HG03045 (cell line): ENCODE measurements at regions not wholly inside any gene's neighbourhood (a gene's known extent, or its start where the extent isn't known, plus 50 kb on each side); places are given as distances from the start of the nearest gene placed in this dataset.

Source experiments
- ATAC-seq: cut with Tn5 transposase; IDR thresholded peaks from one replicate; pipeline ENCODE4 v1.9.1; 2021; ENCODE audit warnings: mild to moderate bottlenecking, moderate library complexity; ENCODE audit not compliant: unreplicated experiment

- no peak for ATAC-seq
Observed at GRCh38 chr11:127568891-127569290, 568.3 kb upstream of the KIRREL3 start.

- ATAC-seq = no peak
Observed at GRCh38 chr11:127567237-127567932, 566.8 kb upstream of the KIRREL3 start.

GRCh38 chr11:127564810-127565209 lies 564.2 kb upstream of the KIRREL3 start:
- no peak for ATAC-seq

GRCh38 chr11:127559978-127560377 lies 559.4 kb upstream of the KIRREL3 start:
- no peak for ATAC-seq

- no peak for ATAC-seq
Observed at GRCh38 chr11:127552446-127552845, 551.9 kb upstream of the KIRREL3 start.

GRCh38 chr11:127531167-127531566 lies 530.6 kb upstream of the KIRREL3 start:
- ATAC-seq = no peak

GRCh38 chr11:127528297-127528696 lies 527.7 kb upstream of the KIRREL3 start:
- ATAC-seq = no peak

GRCh38 chr11:127524618-127525017 lies 524.0 kb upstream of the KIRREL3 start:
- no peak for ATAC-seq

GRCh38 chr11:127521413-127521812 lies 520.8 kb upstream of the KIRREL3 start:
- no peak for ATAC-seq

GRCh38 chr11:127507851-127508250 lies 507.3 kb upstream of the KIRREL3 start:
- no peak for ATAC-seq

- ATAC-seq = no peak
Observed at GRCh38 chr11:127506647-127507046, 506.1 kb upstream of the KIRREL3 start.

- no peak for ATAC-seq
Observed at GRCh38 chr11:127506126-127506525, 505.6 kb upstream of the KIRREL3 start.

- no peak for ATAC-seq
Observed at GRCh38 chr11:127496165-127496564, 495.6 kb upstream of the KIRREL3 start.

- no peak for ATAC-seq
Observed at GRCh38 chr11:127493330-127494022, 492.9 kb upstream of the KIRREL3 start.

GRCh38 chr11:127492029-127492428 lies 491.5 kb upstream of the KIRREL3 start:
- ATAC-seq = no peak

- ATAC-seq = no peak
Observed at GRCh38 chr11:127491589-127491988, 491.0 kb upstream of the KIRREL3 start.

- no peak for ATAC-seq
Observed at GRCh38 chr11:127490896-127491295, 490.3 kb upstream of the KIRREL3 start.

GRCh38 chr11:127485541-127485940 lies 485.0 kb upstream of the KIRREL3 start:
- no peak for ATAC-seq

- ATAC-seq = no peak
Observed at GRCh38 chr11:127481391-127481790, 480.8 kb upstream of the KIRREL3 start.

GRCh38 chr11:127478826-127479225 lies 478.3 kb upstream of the KIRREL3 start:
- no peak for ATAC-seq

GRCh38 chr11:127474766-127475165 lies 474.2 kb upstream of the KIRREL3 start:
- no peak for ATAC-seq

- no peak for ATAC-seq
Observed at GRCh38 chr11:127472505-127472904, 471.9 kb upstream of the KIRREL3 start.

- no peak for ATAC-seq
Observed at GRCh38 chr11:127471662-127472061, 471.1 kb upstream of the KIRREL3 start.
